Natural killer cell (primary cell): ENCODE measurements at regions not wholly inside any gene's neighbourhood (a gene's known extent, or its start where the extent isn't known, plus 50 kb on each side); places are given as distances from the start of the nearest gene placed in this dataset.

Experiments used
- ATAC-seq, 3 donors: fragments of 150-1000 bp in 2 of 3; fragments of 200-7000 bp in 1 of 3; cut with Tn5 transposase; 1 replicate in 1 of 3; 2 replicates in 2 of 3; pipeline ENCODE4 v1.10.0; 2021; ENCODE audit warnings: mild to moderate bottlenecking in 2 of 3, moderate library complexity in 2 of 3
- DNase-seq, 2 donors: peaks; one replicate each; pipeline versions ENCODE4 v3.0.0 to v3.0.0-alpha.2; 2013 to 2021; ENCODE audit warnings: mixed read lengths in 1 of 2
- H3K27ac ChIP-seq: one replicate; pipeline ENCODE4 v1.5.1; 2013; ENCODE audit warnings: mild to moderate bottlenecking, low read length
- H3K27me3 ChIP-seq: one replicate; pipeline ENCODE4 v1.6.1; 2013; ENCODE audit warnings: low read length; ENCODE audit not compliant: control insufficient read depth, insufficient read depth
- H3K36me3 ChIP-seq: one replicate; pipeline ENCODE4 v1.6.1; 2013; ENCODE audit warnings: low read length; ENCODE audit not compliant: control insufficient read depth, insufficient read depth
- H3K4me1 ChIP-seq: one replicate; pipeline ENCODE4 v1.6.1; 2013; ENCODE audit warnings: low read length; ENCODE audit not compliant: control insufficient read depth, insufficient read depth
- H3K4me3 ChIP-seq: one replicate; pipeline ENCODE4 v1.5.1; 2013; ENCODE audit warnings: low read length
- H3K9me3 ChIP-seq: one replicate; pipeline ENCODE4 v1.6.1; 2013; ENCODE audit warnings: low read length; ENCODE audit not compliant: control insufficient read depth, insufficient read depth
- H3K27ac Mint-ChIP-seq, 2 donors: one replicate each; pipeline ENCODE4 v1.8.0; 2022; ENCODE audit warnings: mild to moderate bottlenecking in 2 of 2, mixed read lengths in 2 of 2, moderate library complexity in 1 of 2
- H3K27me3 Mint-ChIP-seq, 2 donors: one replicate each; pipeline ENCODE4 v1.8.0; 2022; ENCODE audit warnings: low read depth in 2 of 2, mixed read lengths in 2 of 2
- H3K36me3 Mint-ChIP-seq: one replicate; pipeline ENCODE4 v1.8.0; 2022; ENCODE audit warnings: mixed read lengths
- H3K4me1 Mint-ChIP-seq, 2 donors: one replicate each; pipeline ENCODE4 v1.8.0; 2022; ENCODE audit warnings: mixed read lengths in 2 of 2
- H3K4me3 Mint-ChIP-seq: one replicate; pipeline ENCODE4 v1.8.0; 2022; ENCODE audit warnings: mild to moderate bottlenecking, moderate library complexity, mixed read lengths
- H3K9me3 Mint-ChIP-seq, 2 donors: one replicate each; pipeline ENCODE4 v1.8.0; 2022; ENCODE audit warnings: mixed read lengths in 2 of 2
- CTCF ChIP-seq: fragments of 200-600 bp; IDR thresholded peaks from one replicate; pipeline ENCODE4 v1.8.0; 2022; ENCODE audit warnings: antibody characterized with exemption
- WGBS: methylation state at CpG from one replicate; pipeline ENCODE4 v1.1.7; 2013; ENCODE audit warnings: missing lambda C conversion rate; ENCODE audit not compliant: insufficient coverage; 5-methylcytosine and 5-hydroxymethylcytosine counted together
- intact Hi-C: fragments of 100-400 bp; cut with micrococcal nuclease; formaldehyde crosslinking; loops from one replicate; pipeline ENCODE4 v1.14.2; 2022

DNA sequence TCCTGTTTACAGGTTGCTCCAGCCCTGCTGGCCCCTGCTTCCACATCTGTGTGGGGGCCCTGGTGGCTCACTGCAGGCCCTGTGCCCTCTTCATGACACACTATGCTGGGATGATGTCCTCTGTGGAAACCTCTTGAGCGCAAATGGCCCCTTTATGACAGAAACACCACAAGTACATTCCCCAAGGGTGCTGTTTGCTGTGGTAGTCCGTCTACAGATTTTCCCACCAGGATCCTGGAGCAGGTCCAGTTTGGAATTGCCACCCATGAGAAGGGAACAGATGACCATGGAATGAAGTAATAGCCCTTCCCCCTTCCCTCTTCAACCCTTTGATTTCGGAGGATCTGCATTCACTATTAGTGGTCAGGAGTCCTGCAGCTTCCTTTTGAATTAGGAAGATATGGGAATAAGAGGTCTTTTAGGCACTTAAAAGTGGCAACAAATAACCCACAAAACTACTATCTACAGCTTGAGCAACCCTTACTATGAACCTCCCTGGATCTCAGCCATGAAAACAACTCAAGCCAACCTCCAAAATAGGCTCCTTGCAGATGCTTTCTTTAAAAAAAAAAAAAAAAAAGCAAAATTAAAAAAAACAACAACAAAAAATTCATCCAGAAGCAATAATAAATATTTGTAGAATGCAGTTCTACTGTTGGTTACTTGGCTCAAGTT is 121.9 kb upstream of the TSPAN2 start:
- H3K27ac ChIP-seq, result no peak overlapping the region
- intact Hi-C loops, result no loop called here
- DNase-seq (no peak), ATAC-seq (no peak)
- no peak overlapping the region for H3K27ac Mint-ChIP-seq
- no peak overlapping the region for H3K4me3 ChIP-seq
- TF ChIP-seq CTCF, result no peak
- peaks cover 7 to 17% of the 10 kb centered on the region in 2 donors for H3K27me3 Mint-ChIP-seq
- no peaks in the 10 kb centered on the region for H3K9me3 ChIP-seq
- H3K27me3 ChIP-seq, result no peaks in the 10 kb centered on the region
- no peaks in the 10 kb centered on the region for H3K4me1 ChIP-seq
- H3K4me3 Mint-ChIP-seq, result no peak overlapping the region
- no peaks in the 10 kb centered on the region for H3K36me3 ChIP-seq
- no peaks in the 10 kb centered on the region for H3K9me3 Mint-ChIP-seq
- WGBS, result 88% methylated on average over 2 of the region's 3 CpGs
- no peaks in the 10 kb centered on the region for H3K36me3 Mint-ChIP-seq
- H3K4me1 Mint-ChIP-seq, result no peaks in the 10 kb centered on the region

DNA sequence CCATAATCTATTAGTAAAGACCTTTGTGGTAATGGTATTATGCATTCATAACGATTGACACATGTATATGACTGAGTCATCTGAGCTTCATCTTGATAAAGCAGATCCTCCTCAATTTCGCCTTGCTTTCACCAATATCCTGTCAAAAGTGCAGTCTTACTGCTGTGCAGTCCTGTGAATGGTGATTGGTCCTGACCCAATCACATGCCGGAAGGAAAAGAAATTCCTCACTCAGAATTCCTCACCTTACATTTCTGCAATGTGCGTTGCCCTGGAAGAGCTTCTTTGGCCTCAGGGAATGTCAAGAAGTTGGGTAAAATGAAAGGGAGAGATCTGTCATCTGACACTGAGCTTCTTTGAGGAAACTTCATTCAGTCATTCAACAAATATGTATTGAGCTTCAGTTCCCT is 121.0 kb upstream of the TSPAN2 start:
- Mint-ChIP-seq H3K4me3 (no peak overlapping the region), H3K36me3 (no peaks in the 10 kb centered on the region), H3K9me3 (no peaks in the 10 kb centered on the region), H3K27ac (no peak overlapping the region), H3K4me1 (no peaks in the 10 kb centered on the region), H3K27me3 (peaks cover 7 to 17% of the 10 kb centered on the region in 2 donors)
- no peak for ATAC-seq
- no peak for DNase-seq
- Histone ChIP-seq H3K9me3 (no peaks in the 10 kb centered on the region), H3K36me3 (no peaks in the 10 kb centered on the region), H3K4me3 (no peak overlapping the region), H3K4me1 (no peaks in the 10 kb centered on the region), H3K27me3 (no peaks in the 10 kb centered on the region), H3K27ac (no peak overlapping the region)
- intact Hi-C loops, result no loop called here
- no peak for TF ChIP-seq CTCF
- WGBS, result 89% methylated on average over 4 of the region's 4 CpGs

DNA sequence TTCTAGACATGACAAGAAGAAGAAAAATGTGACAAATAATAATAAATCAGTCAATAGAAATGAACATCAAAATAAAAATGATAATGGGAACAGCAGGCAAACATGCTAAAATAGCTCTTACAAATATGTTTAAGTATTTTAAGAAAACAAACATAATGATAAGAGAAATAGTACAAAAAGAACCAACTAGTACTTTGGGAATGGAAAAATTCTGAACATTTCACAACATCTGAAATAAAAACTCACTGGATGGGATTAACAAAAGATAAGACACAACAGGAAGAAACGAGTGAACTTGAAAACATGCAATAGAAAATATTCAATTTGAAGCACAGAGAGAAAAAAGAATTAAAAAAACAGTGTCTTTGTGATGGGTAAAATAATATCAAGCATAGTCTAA is 115.2 kb upstream of the TSPAN2 start:
- WGBS, result 80% methylated on average over 1 of the region's 1 CpG
- DNase-seq (no peak), ATAC-seq (no peak)
- Mint-ChIP-seq H3K27ac (no peak overlapping the region), H3K27me3 (peaks cover 9 to 13% of the 10 kb centered on the region in 2 donors), H3K4me3 (no peak overlapping the region), H3K9me3 (peaks cover 3 to 12% of the 10 kb centered on the region in 2 donors), H3K4me1 (no peaks in the 10 kb centered on the region), H3K36me3 (peaks cover 6% of the 10 kb centered on the region)
- H3K27me3 ChIP-seq, result no peaks in the 10 kb centered on the region
- no peak overlapping the region for H3K27ac ChIP-seq
- no peaks in the 10 kb centered on the region for H3K9me3 ChIP-seq
- intact Hi-C loops, result no loop called here
- no peaks in the 10 kb centered on the region for H3K4me1 ChIP-seq
- no peak for TF ChIP-seq CTCF
- no peaks in the 10 kb centered on the region for H3K36me3 ChIP-seq
- no peak overlapping the region for H3K4me3 ChIP-seq

- TF ChIP-seq CTCF, result no peak
- Mint-ChIP-seq H3K4me3 (no peak overlapping the region), H3K27ac (no peak overlapping the region), H3K36me3 (peaks cover 6% of the 10 kb centered on the region), H3K4me1 (no peaks in the 10 kb centered on the region), H3K9me3 (peaks cover 3 to 12% of the 10 kb centered on the region in 2 donors), H3K27me3 (peaks cover 13 to 15% of the 10 kb centered on the region in 2 donors)
- 100% methylated on average over 1 of the region's 1 CpG for WGBS
- intact Hi-C loops, result no loop called here
- DNase-seq, result no peak
- Histone ChIP-seq H3K9me3 (no peaks in the 10 kb centered on the region), H3K27ac (no peak overlapping the region), H3K4me1 (no peaks in the 10 kb centered on the region), H3K36me3 (no peaks in the 10 kb centered on the region), H3K4me3 (no peak overlapping the region), H3K27me3 (no peaks in the 10 kb centered on the region)
- ATAC-seq, result no peak
These were observed 114.0 kb upstream of the TSPAN2 start for GRCh38 chr1:115203287-115203686.
